PFSK-1 (cell line): ENCODE measurements at regions not wholly inside any gene's neighbourhood (a gene's known extent, or its start where the extent isn't known, plus 50 kb on each side); places are given as distances from the start of the nearest gene placed in this dataset.

ENCODE experiments used
- FOXP2 ChIP-seq: optimal IDR thresholded peaks from 2 replicates; pipeline ENCODE3; 2011; ENCODE audit warnings: borderline replicate concordance, control low read depth, inconsistent platforms; ENCODE audit not compliant: insufficient read depth; ENCODE audit errors: extremely low read length, extremely low read depth
- POLR2AphosphoS5 ChIP-seq: IDR thresholded peaks from 2 replicates; pipeline ENCODE4 v1.6.1; 2012; ENCODE audit warnings: low read depth, mild to moderate bottlenecking, control low read depth, low read length, moderate library complexity
- REST ChIP-seq, 2 experiments: IDR thresholded peaks; 2 replicates each; pipeline versions ENCODE4 v1.6.1 to v1.8.0; 2011 to 2012; ENCODE audit warnings: low read depth in 2 of 2, low read length in 2 of 2, control low read depth in 1 of 2, inconsistent platforms in 1 of 2, mild to moderate bottlenecking in 1 of 2, moderate library complexity in 1 of 2; ENCODE audit not compliant: insufficient read depth in 1 of 2
- SIN3A ChIP-seq: IDR thresholded peaks from 2 replicates; pipeline ENCODE4 v1.6.1; 2012; ENCODE audit warnings: mild to moderate bottlenecking, low read length, moderate library complexity, borderline replicate concordance; ENCODE audit not compliant: insufficient read depth
- TAF1 ChIP-seq: IDR thresholded peaks from 2 replicates; pipeline ENCODE4 v1.6.1; 2012; ENCODE audit warnings: low read length, control low read depth, borderline replicate concordance; ENCODE audit not compliant: insufficient read depth

- TF ChIP-seq TAF1, result no peak
- no peak for TF ChIP-seq FOXP2
- TF ChIP-seq SIN3A, result no peak
- no peak for TF ChIP-seq POLR2AphosphoS5
- no peak for TF ChIP-seq REST (IDR thresholded peaks at IDR 0.05; ENCODE audit: insufficient read depth in 1 of 2, low read depth in 2 of 2, low read length in 2 of 2)
Measured at GRCh38 chr15:67892559-67893377, 52.9 kb upstream of the RNU6-1 start.

GRCh38 chr15:67895237-67895636, 55.4 kb upstream of the RNU6-1 start:
- no peak for TF ChIP-seq SIN3A
- TF ChIP-seq REST (IDR thresholded peaks at IDR 0.05; ENCODE audit: insufficient read depth in 1 of 2, low read depth in 2 of 2, low read length in 2 of 2), result no peak
- TF ChIP-seq TAF1, result no peak
- TF ChIP-seq FOXP2, result no peak
- TF ChIP-seq POLR2AphosphoS5, result no peak

- TF ChIP-seq REST (IDR thresholded peaks at IDR 0.05; ENCODE audit: insufficient read depth in 1 of 2, low read depth in 2 of 2, low read length in 2 of 2) (no peak), TAF1 (no peak), POLR2AphosphoS5 (no peak), SIN3A (no peak), FOXP2 (no peak)
Measured at GRCh38 chr15:67897646-67898339, 57.9 kb upstream of the RNU6-1 start.

GRCh38 chr15:67899596-67900283, 59.9 kb upstream of the RNU6-1 start:
- no peak for TF ChIP-seq SIN3A

- TF ChIP-seq TAF1, result no peak
- no peak for TF ChIP-seq FOXP2
- no peak for TF ChIP-seq SIN3A
- no peak for TF ChIP-seq POLR2AphosphoS5
- no peak for TF ChIP-seq REST (IDR thresholded peaks at IDR 0.05; ENCODE audit: insufficient read depth in 1 of 2, low read depth in 2 of 2, low read length in 2 of 2)
Measured at GRCh38 chr15:67900621-67901147, 60.8 kb upstream of the RNU6-1 start.
